ENCODE measurements at regions not wholly inside any gene's neighbourhood (a gene's known extent, or its start where the extent isn't known, plus 50 kb on each side); places are given as distances from the start of the nearest gene placed in this dataset.

GRCh38 chr14:34104489-34105397, 153.9 kb upstream of the EGLN3 start:
- TF ChIP-seq CTCF (optimal IDR thresholded peaks at IDR 0.05 in 1 of 3, IDR thresholded peaks at IDR 0.05 in 1 of 3, conservative IDR thresholded peaks at IDR 0.05 in 1 of 3; ENCODE audit: extremely low read depth in 1 of 3, insufficient read depth in 2 of 3, low read length in 3 of 3) (no peak), EZH2 (IDR thresholded peaks at IDR 0.05; ENCODE audit: low read length) (no peak)

Measured in keratinocyte (primary cell).